ENCODE measurements at regions not wholly inside any gene's neighbourhood (a gene's known extent, or its start where the extent isn't known, plus 50 kb on each side); places are given as distances from the start of the nearest gene placed in this dataset.
A peak's percentile ranks its signal among the peaks of the same experiment; 100 is the strongest.
"Not testable (repeated sequence)": the region's sequence is repeated elsewhere in the genome, so short reads cannot be mapped to it uniquely, and the experiment has no call there.

GRCh38 chr14:19126269-19127051 lies 159.2 kb downstream of the POTEM start:
- not testable (repeated sequence) for DNase-seq

GRCh38 chr14:19127664-19128435 lies 160.6 kb downstream of the POTEM start:
- not testable (repeated sequence) for DNase-seq

GRCh38 chr14:19131553-19131952 lies 164.3 kb downstream of the POTEM start:
- DNase-seq = not testable (repeated sequence)

GRCh38 chr14:19132013-19132835 lies 165.0 kb downstream of the POTEM start:
- DNase-seq = not testable (repeated sequence)

GRCh38 chr14:19132836-19133120 lies 165.5 kb downstream of the POTEM start:
- not testable (repeated sequence) for DNase-seq

GRCh38 chr14:19157106-19157709 lies 190.0 kb downstream of the POTEM start:
- DNase-seq = peak in 1 of 2 donors; percentile 13

GRCh38 chr14:19158012-19158411 lies 190.8 kb downstream of the POTEM start:
- DNase-seq = not testable (repeated sequence)

- not testable (repeated sequence) for DNase-seq
These were observed 191.4 kb downstream of the POTEM start for GRCh38 chr14:19158588-19158987.

- not testable (repeated sequence) for DNase-seq
These were observed 191.9 kb downstream of the POTEM start for GRCh38 chr14:19159003-19159625.

GRCh38 chr14:19160379-19160778 lies 193.1 kb downstream of the POTEM start:
- DNase-seq = peak in 1 of 2 donors; percentile 15

GRCh38 chr14:19161251-19162033 lies 194.2 kb downstream of the POTEM start:
- DNase-seq = peak in 1 of 2 donors; percentile 16

- DNase-seq = peak in 1 of 2 donors; percentile 13
These were observed 194.9 kb downstream of the POTEM start for GRCh38 chr14:19162034-19162706.

GRCh38 chr14:19162920-19163319 lies 195.7 kb downstream of the POTEM start:
- DNase-seq = peak in 1 of 2 donors; percentile 11

- peak in 1 of 2 donors; percentile 14 for DNase-seq
These were observed 196.7 kb downstream of the POTEM start for GRCh38 chr14:19163891-19164290.

- peak in 1 of 2 donors; percentile 10 for DNase-seq
These were observed 197.2 kb downstream of the POTEM start for GRCh38 chr14:19164426-19164825.

- DNase-seq = not testable (repeated sequence)
These were observed 198.8 kb downstream of the POTEM start for GRCh38 chr14:19166056-19166455.

- DNase-seq = peak in 1 of 2 donors; percentile 14
These were observed 200.4 kb downstream of the POTEM start for GRCh38 chr14:19167454-19168190.

GRCh38 chr14:19168261-19168660 lies 201.0 kb downstream of the POTEM start:
- peak in 1 of 2 donors; percentile 16 for DNase-seq

GRCh38 chr14:19169561-19170362 lies 202.5 kb downstream of the POTEM start:
- DNase-seq = not testable (repeated sequence)

Measured in stimulated activated CD4-positive, alpha-beta T cell treated with anti-CD3 and anti-CD28 coated beads, Interleukin-2, amount 100 ng/mL, for 24 hours (primary cell).